Skeletal muscle tissue (tissue), 3 donors: ENCODE measurements at regions not wholly inside any gene's neighbourhood (a gene's known extent, or its start where the extent isn't known, plus 50 kb on each side); places are given as distances from the start of the nearest gene placed in this dataset.

ENCODE experiments used
- H3K27ac ChIP-seq: one replicate; pipeline ENCODE4 v1.7.0; 2013; ENCODE audit warnings: mild to moderate bottlenecking, low read depth, low read length, inconsistent platforms
- H3K27me3 ChIP-seq, 3 donors: one replicate each; pipeline ENCODE4 v1.7.0; 2013; ENCODE audit warnings: low read length in 3 of 3; ENCODE audit not compliant: control insufficient read depth in 3 of 3, insufficient read depth in 3 of 3
- H3K36me3 ChIP-seq, 3 donors: one replicate each; pipeline ENCODE4 v1.7.0; 2013; ENCODE audit warnings: low read length in 3 of 3; ENCODE audit not compliant: control insufficient read depth in 3 of 3, insufficient read depth in 3 of 3
- H3K4me1 ChIP-seq, 3 donors: one replicate each; pipeline ENCODE4 v1.7.0; 2013; ENCODE audit warnings: low read length in 3 of 3, mild to moderate bottlenecking in 3 of 3; ENCODE audit not compliant: control insufficient read depth in 3 of 3, insufficient read depth in 3 of 3
- H3K4me3 ChIP-seq, 3 donors: one replicate each; pipeline ENCODE4 v1.7.0; 2013; ENCODE audit warnings: low read length in 3 of 3
- H3K9ac ChIP-seq, 3 donors: one replicate each; pipeline ENCODE4 v1.7.0; 2013; ENCODE audit warnings: low read length in 3 of 3, mild to moderate bottlenecking in 3 of 3, moderate library complexity in 2 of 3, low read depth in 1 of 3
- H3K9me3 ChIP-seq, 3 donors: one replicate each; pipeline ENCODE4 v1.7.0; 2013; ENCODE audit warnings: low read length in 3 of 3; ENCODE audit not compliant: control insufficient read depth in 3 of 3
- donor health status: Osteomylitis.

DNA sequence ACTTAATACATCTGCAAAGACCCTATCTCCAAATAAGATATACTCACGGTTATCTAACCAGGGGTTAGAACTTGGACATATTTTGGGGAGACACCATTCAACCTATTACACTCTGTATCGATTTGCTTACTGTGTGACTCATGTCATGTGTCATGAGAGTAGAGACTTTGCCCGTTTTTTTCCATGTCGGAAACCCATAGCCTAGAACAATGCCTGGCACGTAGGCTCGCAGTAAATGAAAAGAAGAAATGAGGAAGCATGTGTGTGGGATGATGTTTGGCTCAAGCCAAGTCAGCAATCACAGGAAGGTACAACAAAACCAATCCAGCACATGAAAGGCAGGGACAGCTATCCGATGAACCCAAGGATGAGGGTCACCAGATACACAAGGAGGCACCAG, 94.6 kb upstream of the DNAH5 start:
- peaks cover 31 to 64% (median 61%) of the 10 kb centered on the region in 3 donors for H3K4me1 ChIP-seq
- no peaks in the 10 kb centered on the region for H3K27me3 ChIP-seq
- H3K4me3 ChIP-seq: no peak overlapping the region
- no peak overlapping the region for H3K27ac ChIP-seq
- no peak overlapping the region for H3K9ac ChIP-seq
- no peaks in the 10 kb centered on the region for H3K36me3 ChIP-seq
- H3K9me3 ChIP-seq: no peaks in the 10 kb centered on the region

DNA sequence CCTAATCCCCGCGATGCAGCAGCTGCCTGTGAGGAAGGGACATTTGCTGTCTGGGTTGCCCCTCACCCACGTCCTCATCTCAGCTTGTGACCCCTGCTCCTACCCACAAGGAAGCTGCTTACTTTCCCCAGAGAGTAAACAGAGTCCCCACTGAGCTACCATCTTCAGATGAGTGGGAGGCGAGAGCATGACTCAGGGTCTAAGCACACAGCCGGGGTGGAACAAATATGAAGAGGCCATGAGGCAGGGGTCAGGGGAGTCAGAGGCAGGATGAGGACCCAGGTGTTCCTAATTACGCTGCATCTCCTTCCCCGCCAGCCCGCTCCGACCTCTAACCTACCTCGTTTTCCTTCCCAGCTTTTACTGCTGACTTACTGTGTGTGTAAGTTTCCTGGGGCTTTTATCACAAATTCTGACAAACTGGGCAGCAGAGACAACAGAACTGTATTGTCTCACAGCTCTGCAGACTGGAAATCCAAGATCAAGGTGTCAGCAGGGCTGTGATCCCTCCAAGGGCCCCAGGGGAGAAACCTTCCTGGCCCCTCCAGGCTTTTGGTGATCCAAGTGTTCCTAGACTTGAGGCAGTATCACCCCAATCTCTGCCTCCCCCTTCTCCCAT, 94.0 kb upstream of the DNAH5 start:
- Histone ChIP-seq H3K9ac (no peak overlapping the region), H3K4me3 (no peak overlapping the region), H3K27me3 (no peaks in the 10 kb centered on the region), H3K36me3 (no peaks in the 10 kb centered on the region), H3K4me1 (peaks cover 31 to 64% (median 61%) of the 10 kb centered on the region in 3 donors), H3K27ac (no peak overlapping the region), H3K9me3 (no peaks in the 10 kb centered on the region)

DNA sequence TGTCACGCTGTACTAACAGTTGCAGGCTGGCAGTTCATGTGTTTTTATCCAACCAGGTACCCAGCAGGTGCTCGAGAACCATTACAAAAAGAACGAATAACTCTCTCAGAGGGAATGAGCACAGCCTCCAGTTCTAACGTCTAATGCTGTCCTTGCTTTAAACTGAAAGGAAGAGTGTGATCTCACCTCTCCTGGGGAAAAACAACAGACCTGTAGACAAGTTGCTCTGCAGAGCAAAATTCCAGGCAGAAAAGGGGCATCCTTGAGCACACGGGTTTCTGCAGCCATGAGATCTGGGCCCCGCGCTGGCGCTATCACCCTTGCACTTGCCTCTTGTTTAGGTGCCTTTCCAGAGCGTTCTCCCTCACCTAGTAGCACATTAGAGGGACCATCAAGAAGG, 92.5 kb upstream of the DNAH5 start:
- Histone ChIP-seq H3K27me3 (no peaks in the 10 kb centered on the region), H3K36me3 (no peaks in the 10 kb centered on the region), H3K9ac (peak overlapping the region in 2 of 3 donors; percentile 69 to 77), H3K4me3 (no peak overlapping the region), H3K27ac (peak overlapping the region; percentile 82), H3K9me3 (no peaks in the 10 kb centered on the region), H3K4me1 (peaks cover 31 to 61% (median 56%) of the 10 kb centered on the region in 3 donors)

DNA sequence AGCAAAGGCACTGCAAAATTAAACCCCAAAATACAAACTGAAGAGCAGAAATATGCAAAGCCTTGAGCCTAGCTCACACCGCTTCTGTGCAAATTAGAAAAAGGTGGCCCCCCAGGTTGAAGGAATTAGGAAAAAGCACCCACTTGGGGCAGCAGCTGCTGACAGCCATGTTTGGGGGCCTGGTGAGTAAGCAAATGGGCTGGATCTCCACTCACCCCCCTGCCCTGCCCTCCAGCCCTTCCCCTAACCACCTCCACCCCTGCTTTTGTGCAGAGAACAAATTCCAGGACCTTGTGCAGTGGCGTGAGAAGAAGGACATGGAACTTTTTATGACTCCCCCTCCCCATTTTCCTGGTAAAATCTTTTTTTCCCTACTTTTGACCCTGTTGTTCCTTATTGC, 92.0 kb upstream of the DNAH5 start:
- Histone ChIP-seq H3K27me3 (no peaks in the 10 kb centered on the region), H3K9ac (peak overlapping the region; percentile 41 to 77 (median 69)), H3K27ac (peak overlapping the region; percentile 82), H3K4me3 (peak overlapping the region in 1 of 3 donors; percentile 22), H3K36me3 (no peaks in the 10 kb centered on the region), H3K9me3 (no peaks in the 10 kb centered on the region), H3K4me1 (peaks cover 31 to 57% (median 52%) of the 10 kb centered on the region in 3 donors)

DNA sequence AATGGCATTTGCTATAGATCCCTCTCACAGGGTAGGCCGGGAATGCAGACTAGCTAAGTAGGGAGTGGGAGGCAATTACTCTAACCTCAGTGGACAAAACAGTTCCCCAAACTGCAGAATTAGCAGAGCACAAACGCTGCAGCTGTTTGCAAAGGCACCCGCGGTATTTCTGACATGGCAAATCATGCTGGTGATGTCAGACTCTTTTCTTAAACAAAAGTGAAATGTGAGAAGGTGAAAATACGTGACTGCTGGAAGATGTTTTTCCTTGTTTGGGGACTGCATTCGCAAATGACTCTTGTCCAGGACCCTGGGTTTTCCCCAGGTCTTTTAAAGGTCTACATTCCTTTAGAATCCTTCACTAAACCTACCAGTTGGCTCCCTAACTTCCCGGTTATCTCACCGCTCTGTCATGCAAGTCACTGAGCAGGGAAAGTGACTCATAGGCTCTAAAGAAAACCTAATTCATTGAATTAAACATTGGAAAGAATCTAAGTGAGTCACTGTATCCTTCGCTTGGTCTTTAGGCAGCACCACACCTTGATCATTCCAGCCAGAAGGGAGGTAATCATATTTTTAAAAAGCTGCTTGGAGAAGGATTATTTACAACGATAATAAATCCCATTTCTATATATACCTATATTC, 91.5 kb upstream of the DNAH5 start:
- H3K36me3 ChIP-seq: no peaks in the 10 kb centered on the region
- H3K9me3 ChIP-seq: no peaks in the 10 kb centered on the region
- H3K4me1 ChIP-seq: peaks cover 26 to 51% (median 47%) of the 10 kb centered on the region in 3 donors
- H3K9ac ChIP-seq: peak overlapping the region; percentile 41 to 77 (median 69)
- H3K27ac ChIP-seq: peak overlapping the region; percentile 82
- peak overlapping the region in 2 of 3 donors; percentile 22 to 61 for H3K4me3 ChIP-seq
- H3K27me3 ChIP-seq: no peaks in the 10 kb centered on the region

DNA sequence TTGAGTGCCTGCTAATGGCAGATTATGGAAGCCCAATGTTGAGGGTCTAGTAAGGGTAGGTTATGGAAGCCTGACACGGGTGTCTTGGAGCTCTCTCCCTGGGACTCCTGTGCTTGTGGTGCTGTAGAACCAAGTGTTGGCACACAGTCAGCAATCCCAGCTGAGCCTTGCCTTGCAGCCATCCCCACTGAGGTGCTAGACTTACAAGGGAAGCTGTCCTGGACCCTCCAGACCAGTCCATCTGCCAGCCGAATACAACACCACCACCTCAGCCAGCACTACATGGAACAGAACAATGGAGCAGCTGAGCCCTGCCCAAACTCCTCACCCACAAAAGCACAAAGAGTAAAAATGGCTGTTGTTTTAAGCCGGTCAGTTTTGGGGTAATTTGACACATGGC, 90.5 kb upstream of the DNAH5 start:
- Histone ChIP-seq H3K27ac (peak overlapping the region; percentile 82), H3K9me3 (no peaks in the 10 kb centered on the region), H3K4me3 (no peak overlapping the region), H3K4me1 (peaks cover 26 to 44% (median 43%) of the 10 kb centered on the region in 3 donors), H3K27me3 (no peaks in the 10 kb centered on the region), H3K36me3 (no peaks in the 10 kb centered on the region), H3K9ac (no peak overlapping the region)

DNA sequence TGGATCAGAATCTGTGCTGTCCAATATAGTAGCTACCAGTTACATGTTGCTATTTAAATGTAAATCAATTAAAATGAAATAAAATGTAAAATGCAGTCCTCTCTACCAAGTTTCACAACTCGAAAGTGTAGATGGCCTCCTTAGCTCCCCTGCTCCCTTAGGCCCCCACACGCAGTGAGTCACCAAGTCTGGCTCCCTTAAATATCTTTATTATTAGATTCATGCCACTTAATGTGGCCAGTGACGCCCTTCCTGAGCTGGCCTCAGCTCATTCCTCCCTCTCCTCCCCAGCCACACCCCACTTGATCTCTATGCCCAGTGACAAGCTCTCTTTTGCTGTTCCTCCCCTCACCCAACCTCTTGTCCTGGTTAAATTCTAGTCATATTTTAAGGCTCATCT, 88.4 kb upstream of the DNAH5 start:
- no peak overlapping the region for H3K9ac ChIP-seq
- no peaks in the 10 kb centered on the region for H3K27me3 ChIP-seq
- H3K9me3 ChIP-seq: no peaks in the 10 kb centered on the region
- H3K27ac ChIP-seq: no peak overlapping the region
- H3K4me1 ChIP-seq: peaks cover 26 to 30% (median 26%) of the 10 kb centered on the region in 3 donors
- no peak overlapping the region for H3K4me3 ChIP-seq
- no peaks in the 10 kb centered on the region for H3K36me3 ChIP-seq

DNA sequence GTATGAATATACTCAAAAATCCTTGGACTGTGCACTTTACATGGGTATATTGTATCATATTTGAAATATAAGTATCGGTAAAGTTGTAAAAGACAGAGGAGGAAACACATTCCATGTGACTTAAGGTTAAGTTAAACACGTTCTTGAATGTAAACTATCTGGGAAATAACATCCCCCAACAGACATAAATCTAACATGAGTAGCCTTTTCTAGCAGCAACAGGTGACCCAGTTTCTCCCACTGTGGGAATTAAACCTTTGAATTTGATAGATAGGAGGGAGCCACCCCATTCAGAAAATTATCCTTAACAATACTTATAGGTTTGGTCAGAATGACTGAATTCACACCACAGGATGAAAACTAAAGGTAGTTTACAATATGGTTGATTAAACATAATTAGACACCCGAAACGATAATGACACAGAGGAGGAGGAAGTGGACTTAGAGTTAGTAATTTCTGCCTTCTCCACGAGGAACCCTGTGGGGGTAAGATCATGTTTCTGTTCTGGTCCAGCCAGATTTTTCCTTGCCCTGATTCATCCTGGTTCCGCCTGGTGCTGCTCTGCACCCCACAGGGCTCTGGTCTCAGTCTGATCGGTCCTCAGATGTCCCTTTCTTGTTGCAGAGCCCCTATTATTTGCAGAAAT, 84.6 kb upstream of the DNAH5 start:
- Histone ChIP-seq H3K36me3 (no peaks in the 10 kb centered on the region), H3K4me1 (no peaks in the 10 kb centered on the region), H3K9ac (no peak overlapping the region), H3K27me3 (no peaks in the 10 kb centered on the region), H3K4me3 (no peak overlapping the region), H3K27ac (no peak overlapping the region), H3K9me3 (no peaks in the 10 kb centered on the region)

DNA sequence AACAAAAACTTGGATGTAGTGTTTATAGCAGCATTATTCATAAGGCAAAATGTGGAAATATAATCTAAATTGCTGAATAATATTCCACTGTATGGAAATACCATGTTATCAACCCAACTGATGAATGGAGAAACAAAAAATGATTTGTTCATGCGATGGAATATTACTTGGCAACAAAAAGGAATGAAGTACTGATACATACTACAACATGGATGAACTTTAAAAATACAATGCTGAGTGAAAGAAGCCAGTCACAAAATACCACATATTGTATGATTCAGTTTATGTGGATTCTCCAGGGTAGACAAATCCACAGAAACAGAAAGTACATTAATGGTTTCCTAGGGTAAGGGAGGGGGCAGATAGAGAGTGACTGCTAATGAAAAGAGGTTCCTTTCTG, 83.7 kb upstream of the DNAH5 start:
- Histone ChIP-seq H3K36me3 (no peaks in the 10 kb centered on the region), H3K9ac (no peak overlapping the region), H3K27ac (no peak overlapping the region), H3K4me1 (no peaks in the 10 kb centered on the region), H3K9me3 (no peaks in the 10 kb centered on the region), H3K4me3 (no peak overlapping the region), H3K27me3 (no peaks in the 10 kb centered on the region)

DNA sequence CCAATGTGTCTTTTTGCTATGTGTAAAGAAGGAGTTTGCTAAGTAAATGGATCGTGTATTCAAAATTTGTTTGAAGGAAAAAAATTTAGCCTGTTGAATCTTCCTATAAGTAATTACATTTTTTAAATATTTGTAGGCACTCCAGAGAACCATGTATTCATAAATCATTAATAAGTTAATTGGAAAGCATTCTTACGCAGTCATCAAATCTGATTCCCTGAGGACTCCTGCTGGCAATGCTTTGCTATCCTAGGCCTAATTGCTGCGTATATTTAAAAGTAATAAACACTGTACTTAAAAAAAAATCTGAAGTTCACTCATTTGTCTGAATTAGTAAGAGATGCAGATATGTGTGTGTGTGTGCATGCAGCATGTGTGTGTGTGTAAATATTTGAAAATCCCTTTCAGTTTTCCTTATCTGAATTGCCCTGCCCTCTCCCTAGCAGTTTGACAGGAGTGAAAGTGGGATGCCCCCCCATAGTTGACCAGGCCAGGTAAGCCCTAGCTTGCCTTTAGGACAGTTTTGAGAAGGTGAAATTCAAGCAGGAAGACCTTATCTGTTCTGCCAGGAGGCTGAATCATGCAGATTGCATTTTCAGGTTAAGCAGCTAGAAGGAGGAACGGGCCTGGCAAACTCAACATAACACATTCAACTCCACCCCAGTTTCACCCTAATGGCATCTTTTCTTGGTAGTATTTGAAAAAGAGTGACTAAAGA, 81.2 kb upstream of the DNAH5 start:
- no peaks in the 10 kb centered on the region for H3K4me1 ChIP-seq
- H3K9me3 ChIP-seq: no peaks in the 10 kb centered on the region
- H3K36me3 ChIP-seq: no peaks in the 10 kb centered on the region
- H3K27me3 ChIP-seq: no peaks in the 10 kb centered on the region
- H3K4me3 ChIP-seq: no peak overlapping the region
- no peak overlapping the region for H3K27ac ChIP-seq
- H3K9ac ChIP-seq: no peak overlapping the region
